Stimulated activated CD8-positive, alpha-beta memory T cell treated with anti-CD3 and anti-CD28 coated beads, Interleukin-7, amount 100 ng/mL, for 24 hours (primary cell): ENCODE measurements at regions not wholly inside any gene's neighbourhood (a gene's known extent, or its start where the extent isn't known, plus 50 kb on each side); places are given as distances from the start of the nearest gene placed in this dataset.
"Not testable (repeated sequence)": the region's sequence is repeated elsewhere in the genome, so short reads cannot be mapped to it uniquely, and the experiment has no call there.

ENCODE experiments used
- DNase-seq: peaks from one replicate; pipeline ENCODE4 v3.0.0-alpha.2; 2020; ENCODE audit warnings: low read depth

GRCh38 chr1:157460381-157460780, 91.9 kb downstream of the FCRL5 start:
- DNase-seq: no peak

GRCh38 chr1:157457279-157457678, 95.0 kb downstream of the FCRL5 start:
- DNase-seq: no peak

GRCh38 chr1:157455318-157455717, 97.0 kb downstream of the FCRL5 start:
- DNase-seq: no peak

GRCh38 chr1:157450106-157450505, 102.2 kb downstream of the FCRL5 start:
- DNase-seq: no peak

GRCh38 chr1:157448636-157449035, 103.7 kb downstream of the FCRL5 start:
- DNase-seq: no peak

GRCh38 chr1:157446356-157446755, 106.0 kb downstream of the FCRL5 start:
- not testable (repeated sequence) for DNase-seq

- not testable (repeated sequence) for DNase-seq
These were observed 106.6 kb downstream of the FCRL5 start for GRCh38 chr1:157445616-157446140.

- DNase-seq: no peak
These were observed 110.2 kb downstream of the FCRL5 start for GRCh38 chr1:157442065-157442464.

- no peak for DNase-seq
These were observed 112.9 kb downstream of the FCRL5 start for GRCh38 chr1:157439302-157439954.

GRCh38 chr1:157438613-157439012, 113.7 kb downstream of the FCRL5 start:
- DNase-seq: no peak

GRCh38 chr1:157438146-157438545, 114.2 kb downstream of the FCRL5 start:
- no peak for DNase-seq

GRCh38 chr1:157437296-157437695, 115.0 kb downstream of the FCRL5 start:
- DNase-seq: no peak

GRCh38 chr1:157431751-157432150, 120.6 kb downstream of the FCRL5 start:
- DNase-seq: no peak

GRCh38 chr1:157429601-157430240, 122.6 kb downstream of the FCRL5 start:
- DNase-seq: no peak

- DNase-seq: not testable (repeated sequence)
These were observed 128.6 kb downstream of the FCRL5 start for GRCh38 chr1:157423764-157424163.

GRCh38 chr1:157419845-157420542, 132.3 kb downstream of the FCRL5 start:
- DNase-seq: no peak

- no peak for DNase-seq
These were observed 133.7 kb downstream of the FCRL5 start for GRCh38 chr1:157418659-157419058.

GRCh38 chr1:157418231-157418630, 134.1 kb downstream of the FCRL5 start:
- DNase-seq: no peak

- DNase-seq: no peak
These were observed 136.7 kb downstream of the FCRL5 start for GRCh38 chr1:157415661-157416060.

- DNase-seq: no peak
These were observed 140.0 kb downstream of the FCRL5 start for GRCh38 chr1:157412308-157412707.

GRCh38 chr1:157411769-157412168, 140.5 kb downstream of the FCRL5 start:
- no peak for DNase-seq

- no peak for DNase-seq
These were observed 141.3 kb downstream of the FCRL5 start for GRCh38 chr1:157411064-157411463.

- no peak for DNase-seq
These were observed 141.9 kb downstream of the FCRL5 start for GRCh38 chr1:157410457-157410856.
